Progenitor cell of endocrine pancreas (in vitro differentiated cells): ENCODE measurements at regions not wholly inside any gene's neighbourhood (a gene's known extent, or its start where the extent isn't known, plus 50 kb on each side); places are given as distances from the start of the nearest gene placed in this dataset.

Experiments used
- DNase-seq: peaks from one replicate; pipeline ENCODE4 v3.0.0; 2021; ENCODE audit warnings: low spot score; ENCODE audit not compliant: unreplicated experiment
- H3K27ac Mint-ChIP-seq: 2 replicates; pipeline ENCODE4 v1.8.0; 2021; ENCODE audit warnings: mild to moderate bottlenecking, moderate library complexity, mixed read lengths
- H3K27me3 Mint-ChIP-seq: 2 replicates; pipeline ENCODE4 v1.8.0; 2021; ENCODE audit warnings: mixed read lengths
- H3K36me3 Mint-ChIP-seq: 2 replicates; pipeline ENCODE4 v1.8.0; 2022; ENCODE audit warnings: mixed read lengths; ENCODE audit not compliant: insufficient read depth
- H3K4me1 Mint-ChIP-seq: 2 replicates; pipeline ENCODE4 v1.8.0; 2021; ENCODE audit warnings: low read depth, mixed read lengths
- H3K4me3 Mint-ChIP-seq: 2 replicates; pipeline ENCODE4 v1.8.0; 2021; ENCODE audit warnings: low read depth, mild to moderate bottlenecking, moderate library complexity, mixed read lengths
- H3K9me3 Mint-ChIP-seq: 2 replicates; pipeline ENCODE4 v1.8.0; 2021; ENCODE audit warnings: low read depth, mixed read lengths
- TF ChIP-seq, protein P1 (sequence below): fragments of 200-600 bp; sonication (generic); IDR thresholded peaks from one replicate; pipeline ENCODE4 v1.5.0; 2021; ENCODE audit warnings: antibody characterized with exemption, mild to moderate bottlenecking; ENCODE audit not compliant: unreplicated experiment

DNA sequence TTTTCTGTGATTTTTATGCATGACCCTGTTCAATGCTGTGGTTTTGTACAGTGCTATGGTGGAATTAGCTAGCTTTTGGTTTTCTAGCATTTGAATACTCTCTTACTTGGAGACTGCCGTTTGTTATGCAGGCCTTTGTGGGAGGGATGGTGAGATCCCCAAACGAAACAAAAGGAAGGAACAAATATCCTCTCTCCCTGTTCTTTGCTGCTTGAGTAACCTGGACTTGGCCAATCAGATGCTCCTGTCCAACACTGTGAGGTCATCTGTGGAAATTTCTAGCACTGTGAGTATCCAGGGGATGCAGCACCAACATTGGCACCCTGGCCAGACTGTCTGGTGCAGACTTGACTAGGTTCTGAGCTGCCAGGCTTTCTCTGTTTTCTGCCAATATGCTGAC, 314.4 kb downstream of the ANKRD30A start:
- H3K27me3 Mint-ChIP-seq: no peaks in the 10 kb centered on the region
- H3K9me3 Mint-ChIP-seq: peaks cover 49% of the 10 kb centered on the region

DNA sequence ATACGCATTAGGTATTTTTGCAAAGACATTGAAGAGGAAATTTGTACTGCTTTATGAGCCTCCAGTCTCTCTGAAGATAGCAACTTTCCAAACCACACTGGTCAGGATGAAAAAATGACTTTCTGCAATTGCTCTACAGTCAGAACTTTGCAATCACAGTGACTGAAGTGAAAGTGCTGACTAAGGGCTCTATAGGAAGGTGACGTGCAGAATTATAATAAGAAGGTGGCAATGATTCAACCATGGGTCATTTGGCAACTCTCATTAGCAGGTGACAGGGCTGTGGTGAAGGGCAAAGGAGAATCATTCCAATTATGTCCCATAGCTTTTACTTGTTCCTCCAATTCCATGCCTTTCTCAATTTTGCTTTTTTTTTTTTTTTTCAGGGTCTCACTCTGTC, 311.0 kb downstream of the ANKRD30A start:
- DNase-seq: no peak
- H3K4me1 Mint-ChIP-seq: no peaks in the 10 kb centered on the region
- peaks cover 57% of the 10 kb centered on the region for H3K9me3 Mint-ChIP-seq

More for the DNA sequence above, 314.4 kb downstream of the ANKRD30A start:
- DNase-seq: no peak
- TF ChIP-seq, protein P1, sequence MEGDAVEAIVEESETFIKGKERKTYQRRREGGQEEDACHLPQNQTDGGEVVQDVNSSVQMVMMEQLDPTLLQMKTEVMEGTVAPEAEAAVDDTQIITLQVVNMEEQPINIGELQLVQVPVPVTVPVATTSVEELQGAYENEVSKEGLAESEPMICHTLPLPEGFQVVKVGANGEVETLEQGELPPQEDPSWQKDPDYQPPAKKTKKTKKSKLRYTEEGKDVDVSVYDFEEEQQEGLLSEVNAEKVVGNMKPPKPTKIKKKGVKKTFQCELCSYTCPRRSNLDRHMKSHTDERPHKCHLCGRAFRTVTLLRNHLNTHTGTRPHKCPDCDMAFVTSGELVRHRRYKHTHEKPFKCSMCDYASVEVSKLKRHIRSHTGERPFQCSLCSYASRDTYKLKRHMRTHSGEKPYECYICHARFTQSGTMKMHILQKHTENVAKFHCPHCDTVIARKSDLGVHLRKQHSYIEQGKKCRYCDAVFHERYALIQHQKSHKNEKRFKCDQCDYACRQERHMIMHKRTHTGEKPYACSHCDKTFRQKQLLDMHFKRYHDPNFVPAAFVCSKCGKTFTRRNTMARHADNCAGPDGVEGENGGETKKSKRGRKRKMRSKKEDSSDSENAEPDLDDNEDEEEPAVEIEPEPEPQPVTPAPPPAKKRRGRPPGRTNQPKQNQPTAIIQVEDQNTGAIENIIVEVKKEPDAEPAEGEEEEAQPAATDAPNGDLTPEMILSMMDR: no peak
- H3K36me3 Mint-ChIP-seq: no peaks in the 10 kb centered on the region
- H3K27ac Mint-ChIP-seq: no peak overlapping the region
- H3K4me3 Mint-ChIP-seq: no peak overlapping the region
- H3K4me1 Mint-ChIP-seq: no peaks in the 10 kb centered on the region

DNA sequence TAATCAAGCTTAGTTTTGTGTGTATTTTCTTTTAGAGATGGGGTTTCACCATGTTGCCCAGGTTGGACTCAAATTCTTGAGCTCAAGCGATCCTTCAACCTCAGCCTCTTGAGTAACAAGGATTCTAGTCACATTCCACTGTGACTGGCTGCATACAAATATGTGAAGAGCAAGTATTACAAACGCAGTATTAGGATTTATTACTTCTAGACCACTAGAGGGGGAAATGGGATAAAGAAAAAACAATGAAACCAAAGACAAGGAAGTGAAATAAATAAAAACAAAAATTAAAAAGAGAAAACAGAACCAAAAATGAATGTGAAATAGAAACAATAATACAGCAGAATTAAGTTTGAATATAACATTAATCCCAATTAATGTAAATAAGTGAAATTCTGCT, 308.7 kb downstream of the ANKRD30A start:
- no peak overlapping the region for H3K4me3 Mint-ChIP-seq
- H3K27me3 Mint-ChIP-seq: no peaks in the 10 kb centered on the region
- H3K4me1 Mint-ChIP-seq: no peaks in the 10 kb centered on the region
- TF ChIP-seq, protein P1: no peak
- H3K36me3 Mint-ChIP-seq: no peaks in the 10 kb centered on the region
- H3K9me3 Mint-ChIP-seq: peaks cover 55% of the 10 kb centered on the region
- H3K27ac Mint-ChIP-seq: no peak overlapping the region
- no peak for DNase-seq

More for the DNA sequence above, 311.0 kb downstream of the ANKRD30A start:
- Mint-ChIP-seq H3K36me3 (no peaks in the 10 kb centered on the region), H3K27ac (no peak overlapping the region), H3K4me3 (no peak overlapping the region), H3K27me3 (no peaks in the 10 kb centered on the region)
- TF ChIP-seq, protein P1: no peak
